ENCODE measurements at regions not wholly inside any gene's neighbourhood (a gene's known extent, or its start where the extent isn't known, plus 50 kb on each side); places are given as distances from the start of the nearest gene placed in this dataset.

- TF ChIP-seq CTCF (conservative IDR thresholded peaks at IDR 0.05; ENCODE audit: low read length) (no peak), EZH2phosphoT487 (IDR thresholded peaks at IDR 0.05; ENCODE audit: borderline replicate concordance) (no peak)
These were observed 1499.8 kb downstream of the OTOL1 start for GRCh38 chr3:162996368-162996767.

Measured in Loucy (cell line).